ENCODE measurements at regions not wholly inside any gene's neighbourhood (a gene's known extent, or its start where the extent isn't known, plus 50 kb on each side); places are given as distances from the start of the nearest gene placed in this dataset.
"Not testable (repeated sequence)": the region's sequence is repeated elsewhere in the genome, so short reads cannot be mapped to it uniquely, and the experiment has no call there.

GRCh38 chr3:15884132-15884531 lies 86.4 kb upstream of the ANKRD28 start:
- ATAC-seq (replicated peaks), result no peak
- no peaks in the 10 kb centered on the region for H3K4me1 Mint-ChIP-seq (ENCODE audit: low read depth in 2 of 2)
- no peak overlapping the region for H3K27ac Mint-ChIP-seq
- DNase-seq, result no peak
- peaks cover 3% of the 10 kb centered on the region for H3K36me3 Mint-ChIP-seq (ENCODE audit: insufficient read depth)
- H3K9me3 Mint-ChIP-seq, result peaks cover 8% of the 10 kb centered on the region in 2 donors
- H3K27me3 Mint-ChIP-seq, result peaks cover 0 to 12% of the 10 kb centered on the region in 2 donors
- no peak overlapping the region for H3K4me3 Mint-ChIP-seq

- H3K4me1 Mint-ChIP-seq (ENCODE audit: low read depth in 2 of 2), result no peaks in the 10 kb centered on the region
- H3K27me3 Mint-ChIP-seq, result peaks cover 0 to 6% of the 10 kb centered on the region in 2 donors
- no peak overlapping the region for H3K4me3 Mint-ChIP-seq
- H3K27ac Mint-ChIP-seq, result no peak overlapping the region
- ATAC-seq (replicated peaks) (no peak), DNase-seq (no peak)
- peaks cover 3% of the 10 kb centered on the region for H3K36me3 Mint-ChIP-seq (ENCODE audit: insufficient read depth)
- peaks cover 8% of the 10 kb centered on the region in 2 donors for H3K9me3 Mint-ChIP-seq
Observed at GRCh38 chr3:15886521-15886920, 88.7 kb upstream of the ANKRD28 start.

GRCh38 chr3:15887261-15887660 lies 89.5 kb upstream of the ANKRD28 start:
- ATAC-seq (replicated peaks) (no peak), DNase-seq (no peak)
- Mint-ChIP-seq H3K4me3 (no peak overlapping the region), H3K4me1 (ENCODE audit: low read depth in 2 of 2) (no peaks in the 10 kb centered on the region), H3K9me3 (peaks cover 8% of the 10 kb centered on the region in 2 donors), H3K27me3 (peaks cover 0 to 6% of the 10 kb centered on the region in 2 donors), H3K36me3 (ENCODE audit: insufficient read depth) (peaks cover 3% of the 10 kb centered on the region), H3K27ac (no peak overlapping the region)

- Mint-ChIP-seq H3K9me3 (peaks cover 8% of the 10 kb centered on the region in 2 donors), H3K36me3 (ENCODE audit: insufficient read depth) (peaks cover 3% of the 10 kb centered on the region), H3K4me1 (ENCODE audit: low read depth in 2 of 2) (no peaks in the 10 kb centered on the region), H3K4me3 (no peak overlapping the region), H3K27me3 (peaks cover 0 to 6% of the 10 kb centered on the region in 2 donors), H3K27ac (no peak overlapping the region)
- no peak for DNase-seq
- no peak for ATAC-seq (replicated peaks)
Observed at GRCh38 chr3:15889936-15890335, 92.2 kb upstream of the ANKRD28 start.

GRCh38 chr3:15892311-15893227 lies 94.8 kb upstream of the ANKRD28 start:
- no peak for ATAC-seq (replicated peaks)
- no peak overlapping the region for H3K27ac Mint-ChIP-seq

GRCh38 chr3:15894382-15894781 lies 96.6 kb upstream of the ANKRD28 start:
- Mint-ChIP-seq H3K27ac (no peak overlapping the region), H3K36me3 (ENCODE audit: insufficient read depth) (no peaks in the 10 kb centered on the region), H3K4me1 (ENCODE audit: low read depth in 2 of 2) (peaks cover 0 to 2% of the 10 kb centered on the region in 2 donors), H3K9me3 (no peaks in the 10 kb centered on the region), H3K27me3 (no peaks in the 10 kb centered on the region), H3K4me3 (no peak overlapping the region)
- DNase-seq (no peak), ATAC-seq (replicated peaks) (no peak)

More at GRCh38 chr3:15892311-15893227, 94.8 kb upstream of the ANKRD28 start:
- Mint-ChIP-seq H3K9me3 (no peaks in the 10 kb centered on the region), H3K36me3 (ENCODE audit: insufficient read depth) (no peaks in the 10 kb centered on the region), H3K27me3 (no peaks in the 10 kb centered on the region), H3K4me1 (ENCODE audit: low read depth in 2 of 2) (peaks cover 0 to 2% of the 10 kb centered on the region in 2 donors), H3K4me3 (no peak overlapping the region)
- no peak for DNase-seq

GRCh38 chr3:15896500-15896899 lies 98.7 kb upstream of the ANKRD28 start:
- no peaks in the 10 kb centered on the region for H3K36me3 Mint-ChIP-seq (ENCODE audit: insufficient read depth)
- peak overlapping the region in 1 of 2 donors; percentile 16 for H3K27ac Mint-ChIP-seq

GRCh38 chr3:15899388-15899787 lies 101.6 kb upstream of the ANKRD28 start:
- DNase-seq, result no peak
- no peak for ATAC-seq (replicated peaks)
- H3K36me3 Mint-ChIP-seq (ENCODE audit: insufficient read depth), result no peaks in the 10 kb centered on the region

More at GRCh38 chr3:15896500-15896899, 98.7 kb upstream of the ANKRD28 start:
- peaks cover 0 to 2% of the 10 kb centered on the region in 2 donors for H3K4me1 Mint-ChIP-seq (ENCODE audit: low read depth in 2 of 2)
- no peaks in the 10 kb centered on the region for H3K27me3 Mint-ChIP-seq
- no peak for ATAC-seq (replicated peaks)
- no peak overlapping the region for H3K4me3 Mint-ChIP-seq
- DNase-seq, result no peak
- H3K9me3 Mint-ChIP-seq, result no peaks in the 10 kb centered on the region

GRCh38 chr3:15903164-15903563 lies 105.4 kb upstream of the ANKRD28 start:
- Mint-ChIP-seq H3K27ac (no peak overlapping the region), H3K27me3 (peaks cover 0 to 5% of the 10 kb centered on the region in 2 donors), H3K9me3 (no peaks in the 10 kb centered on the region), H3K4me1 (ENCODE audit: low read depth in 2 of 2) (peaks cover 0 to 2% of the 10 kb centered on the region in 2 donors), H3K36me3 (ENCODE audit: insufficient read depth) (no peaks in the 10 kb centered on the region), H3K4me3 (no peak overlapping the region)
- ATAC-seq (replicated peaks), result no peak
- no peak for DNase-seq

More at GRCh38 chr3:15899388-15899787, 101.6 kb upstream of the ANKRD28 start:
- no peak overlapping the region for H3K4me3 Mint-ChIP-seq
- H3K27ac Mint-ChIP-seq, result no peak overlapping the region
- no peaks in the 10 kb centered on the region for H3K27me3 Mint-ChIP-seq
- H3K9me3 Mint-ChIP-seq, result no peaks in the 10 kb centered on the region
- peaks cover 0 to 4% of the 10 kb centered on the region in 2 donors for H3K4me1 Mint-ChIP-seq (ENCODE audit: low read depth in 2 of 2)

- no peaks in the 10 kb centered on the region for H3K36me3 Mint-ChIP-seq (ENCODE audit: insufficient read depth)
- no peak overlapping the region for H3K27ac Mint-ChIP-seq
- no peak overlapping the region for H3K4me3 Mint-ChIP-seq
- H3K4me1 Mint-ChIP-seq (ENCODE audit: low read depth in 2 of 2), result peaks cover 0 to 2% of the 10 kb centered on the region in 2 donors
- H3K27me3 Mint-ChIP-seq, result peaks cover 0 to 5% of the 10 kb centered on the region in 2 donors
- ATAC-seq (replicated peaks) (no peak), DNase-seq (no peak)
- no peaks in the 10 kb centered on the region for H3K9me3 Mint-ChIP-seq
Observed at GRCh38 chr3:15903759-15904720, 106.3 kb upstream of the ANKRD28 start.

- no peak for ATAC-seq (replicated peaks)
- no peak overlapping the region for H3K4me3 Mint-ChIP-seq
- no peaks in the 10 kb centered on the region for H3K36me3 Mint-ChIP-seq (ENCODE audit: insufficient read depth)
Observed at GRCh38 chr3:15905041-15905440, 107.3 kb upstream of the ANKRD28 start.

GRCh38 chr3:15907403-15907802 lies 109.6 kb upstream of the ANKRD28 start:
- not testable (repeated sequence) for H3K27ac Mint-ChIP-seq; ATAC-seq (replicated peaks); DNase-seq; H3K4me3 Mint-ChIP-seq; H3K4me1 Mint-ChIP-seq (ENCODE audit: low read depth in 2 of 2); H3K36me3 Mint-ChIP-seq (ENCODE audit: insufficient read depth)
- Mint-ChIP-seq H3K9me3 (peaks cover 0 to 19% of the 10 kb centered on the region in 2 donors), H3K27me3 (peaks cover 6 to 22% of the 10 kb centered on the region in 2 donors)

More at GRCh38 chr3:15905041-15905440, 107.3 kb upstream of the ANKRD28 start:
- Mint-ChIP-seq H3K27ac (no peak overlapping the region), H3K27me3 (peaks cover 0 to 11% of the 10 kb centered on the region in 2 donors), H3K9me3 (peaks cover 0 to under 1% of the 10 kb centered on the region in 2 donors), H3K4me1 (ENCODE audit: low read depth in 2 of 2) (peaks cover 0 to 2% of the 10 kb centered on the region in 2 donors)
- DNase-seq, result no peak

GRCh38 chr3:15918988-15919387 lies 121.2 kb upstream of the ANKRD28 start:
- peaks cover 4% of the 10 kb centered on the region in 2 donors for H3K27me3 Mint-ChIP-seq

More at GRCh38 chr3:15918988-15919387, 121.2 kb upstream of the ANKRD28 start:
- Mint-ChIP-seq H3K4me1 (ENCODE audit: low read depth in 2 of 2) (no peaks in the 10 kb centered on the region), H3K27ac (no peak overlapping the region), H3K4me3 (no peak overlapping the region), H3K36me3 (ENCODE audit: insufficient read depth) (no peaks in the 10 kb centered on the region), H3K9me3 (peaks cover 0 to 3% of the 10 kb centered on the region in 2 donors)
- DNase-seq, result no peak
- ATAC-seq (replicated peaks), result no peak

All from effector memory CD8-positive, alpha-beta T cell (primary cell).